ENCODE measurements at regions not wholly inside any gene's neighbourhood (a gene's known extent, or its start where the extent isn't known, plus 50 kb on each side); places are given as distances from the start of the nearest gene placed in this dataset.

DNA sequence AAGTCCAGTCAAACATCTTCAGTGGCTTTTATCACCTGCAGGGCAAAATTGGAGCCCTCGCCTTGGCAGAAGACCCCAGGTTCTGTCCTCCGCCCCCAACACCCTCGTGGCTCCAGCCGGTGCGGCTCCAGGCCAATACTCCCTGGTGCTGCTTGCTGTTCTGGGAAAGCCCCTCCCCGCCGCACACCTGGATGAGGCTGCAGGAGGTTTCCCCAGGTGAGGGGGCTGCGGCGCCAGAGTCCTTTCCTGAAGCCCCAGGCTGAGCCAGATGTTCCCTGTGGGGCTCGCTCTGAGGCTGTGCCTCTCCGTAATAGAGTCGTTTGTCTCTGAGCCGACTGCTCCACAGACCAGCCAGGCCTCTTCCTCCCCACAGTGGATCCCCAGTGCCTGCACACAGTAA lies 375.4 kb upstream of the IRX1 start:
- in situ Hi-C loops (cut with HindIII; ENCODE audit: low pct_unique_long_range_greater_than_20kb, low sequenced_read_pairs): no loop called here
- no TSS peak for BruUV-seq (replicated peaks)
- POLR2A ChIA-PET: no interaction called here
- intact Hi-C loops (cut with micrococcal nuclease; ENCODE audit: unreplicated experiment): no loop called here
- no peak for DNase-seq (ENCODE audit: low read depth, low spot score)
- CTCF ChIA-PET: no interaction called here
- Histone ChIP-seq H3K27me3 (ENCODE audit: control insufficient read depth, insufficient read depth, low read length) (no peaks in the 10 kb centered on the region), H3K4me3 (ENCODE audit: low read depth in 2 of 2, low read length in 2 of 2) (no peak overlapping the region), H3K27ac (ENCODE audit: low read length) (no peak overlapping the region), H3K36me3 (ENCODE audit: control insufficient read depth, insufficient read depth, low read length) (no peaks in the 10 kb centered on the region), H3K9me3 (ENCODE audit: control insufficient read depth, insufficient read depth, low read depth, low read length) (no peaks in the 10 kb centered on the region), H3K4me1 (ENCODE audit: control insufficient read depth, insufficient read depth, low read length) (no peaks in the 10 kb centered on the region)
- TF ChIP-seq, protein P1, sequence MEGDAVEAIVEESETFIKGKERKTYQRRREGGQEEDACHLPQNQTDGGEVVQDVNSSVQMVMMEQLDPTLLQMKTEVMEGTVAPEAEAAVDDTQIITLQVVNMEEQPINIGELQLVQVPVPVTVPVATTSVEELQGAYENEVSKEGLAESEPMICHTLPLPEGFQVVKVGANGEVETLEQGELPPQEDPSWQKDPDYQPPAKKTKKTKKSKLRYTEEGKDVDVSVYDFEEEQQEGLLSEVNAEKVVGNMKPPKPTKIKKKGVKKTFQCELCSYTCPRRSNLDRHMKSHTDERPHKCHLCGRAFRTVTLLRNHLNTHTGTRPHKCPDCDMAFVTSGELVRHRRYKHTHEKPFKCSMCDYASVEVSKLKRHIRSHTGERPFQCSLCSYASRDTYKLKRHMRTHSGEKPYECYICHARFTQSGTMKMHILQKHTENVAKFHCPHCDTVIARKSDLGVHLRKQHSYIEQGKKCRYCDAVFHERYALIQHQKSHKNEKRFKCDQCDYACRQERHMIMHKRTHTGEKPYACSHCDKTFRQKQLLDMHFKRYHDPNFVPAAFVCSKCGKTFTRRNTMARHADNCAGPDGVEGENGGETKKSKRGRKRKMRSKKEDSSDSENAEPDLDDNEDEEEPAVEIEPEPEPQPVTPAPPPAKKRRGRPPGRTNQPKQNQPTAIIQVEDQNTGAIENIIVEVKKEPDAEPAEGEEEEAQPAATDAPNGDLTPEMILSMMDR (IDR thresholded peaks at IDR 0.05): no peak
- TF ChIP-seq POLR2AphosphoS5 (IDR thresholded peaks at IDR 0.05; ENCODE audit: low read depth, low read length): no peak
- TF ChIP-seq REST (IDR thresholded peaks at IDR 0.05; ENCODE audit: insufficient read depth in 1 of 2, low read depth in 2 of 2, low read length in 1 of 2): no peak
- no peak for TF ChIP-seq TCF7L2 (IDR thresholded peaks at IDR 0.05; ENCODE audit: low read depth, low read length)
- no peak for TF ChIP-seq SIN3A (IDR thresholded peaks at IDR 0.05; ENCODE audit: borderline replicate concordance, insufficient read depth, low read depth, low read length)
- ATAC-seq: no peak

DNA sequence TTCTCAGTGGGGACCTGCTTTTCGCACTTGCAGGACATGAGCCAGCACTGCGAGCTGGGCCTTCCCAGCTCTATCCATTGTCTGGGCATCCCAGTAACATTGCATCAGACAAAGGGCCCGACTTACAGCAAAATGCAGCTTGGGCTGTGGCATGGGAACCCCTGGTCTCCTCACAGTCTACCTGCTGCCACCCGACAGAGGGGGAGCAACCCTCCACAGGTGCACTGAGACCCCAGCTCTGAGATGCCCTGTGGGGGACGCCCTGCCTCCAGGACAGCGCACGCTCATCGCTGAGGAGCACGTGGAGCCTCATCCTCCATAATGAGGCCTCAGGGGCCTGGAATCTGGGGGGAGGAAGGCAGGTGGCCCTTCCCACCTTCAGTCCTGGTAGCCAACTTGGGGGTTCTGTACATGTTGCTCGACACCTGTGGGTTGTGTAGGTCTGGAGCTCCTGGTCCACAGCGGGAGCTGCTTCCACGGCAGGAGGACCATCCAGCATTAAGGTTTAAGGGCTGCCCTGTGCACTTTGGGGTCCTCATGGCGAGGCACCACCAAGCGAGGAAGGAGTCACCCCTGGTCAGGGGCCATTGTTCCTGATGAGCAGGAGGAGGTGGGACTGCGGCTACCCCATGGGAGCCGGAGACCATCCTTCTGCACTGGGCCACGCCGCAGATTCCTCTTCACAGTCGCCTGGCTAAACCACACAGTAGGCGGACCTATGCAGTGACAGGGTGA lies 376.5 kb upstream of the IRX1 start:
- TF ChIP-seq REST (IDR thresholded peaks at IDR 0.05; ENCODE audit: insufficient read depth in 1 of 2, low read depth in 2 of 2, low read length in 1 of 2) (no peak), TCF7L2 (IDR thresholded peaks at IDR 0.05; ENCODE audit: low read depth, low read length) (no peak), SIN3A (IDR thresholded peaks at IDR 0.05; ENCODE audit: borderline replicate concordance, insufficient read depth, low read depth, low read length) (no peak), POLR2AphosphoS5 (IDR thresholded peaks at IDR 0.05; ENCODE audit: low read depth, low read length) (no peak)
- TF ChIP-seq, protein P1 (IDR thresholded peaks at IDR 0.05): no peak
- H3K9me3 ChIP-seq (ENCODE audit: control insufficient read depth, insufficient read depth, low read depth, low read length): no peaks in the 10 kb centered on the region
- no peak overlapping the region for H3K4me3 ChIP-seq (ENCODE audit: low read depth in 2 of 2, low read length in 2 of 2)
- DNase-seq (ENCODE audit: low read depth, low spot score): no peak
- H3K27me3 ChIP-seq (ENCODE audit: control insufficient read depth, insufficient read depth, low read length): no peaks in the 10 kb centered on the region
- intact Hi-C loops (cut with micrococcal nuclease; ENCODE audit: unreplicated experiment): no loop called here
- in situ Hi-C loops (cut with HindIII; ENCODE audit: low pct_unique_long_range_greater_than_20kb, low sequenced_read_pairs): no loop called here
- ChIA-PET POLR2A (no interaction called here), CTCF (no interaction called here)
- H3K27ac ChIP-seq (ENCODE audit: low read length): no peak overlapping the region
- ATAC-seq: no peak
- BruUV-seq (replicated peaks): no TSS peak
- H3K36me3 ChIP-seq (ENCODE audit: control insufficient read depth, insufficient read depth, low read length): no peaks in the 10 kb centered on the region
- no peaks in the 10 kb centered on the region for H3K4me1 ChIP-seq (ENCODE audit: control insufficient read depth, insufficient read depth, low read length)

All from Panc1 (cell line).